HG02943 (cell line): ENCODE measurements at regions not wholly inside any gene's neighbourhood (a gene's known extent, or its start where the extent isn't known, plus 50 kb on each side); places are given as distances from the start of the nearest gene placed in this dataset.
"Not testable (repeated sequence)": the region's sequence is repeated elsewhere in the genome, so short reads cannot be mapped to it uniquely, and the experiment has no call there.

Experiments used
- ATAC-seq: cut with Tn5 transposase; IDR thresholded peaks from one replicate; pipeline ENCODE4 v1.9.1; 2021; ENCODE audit warnings: mild to moderate bottlenecking, low read depth, moderate library complexity; ENCODE audit not compliant: unreplicated experiment

DNA sequence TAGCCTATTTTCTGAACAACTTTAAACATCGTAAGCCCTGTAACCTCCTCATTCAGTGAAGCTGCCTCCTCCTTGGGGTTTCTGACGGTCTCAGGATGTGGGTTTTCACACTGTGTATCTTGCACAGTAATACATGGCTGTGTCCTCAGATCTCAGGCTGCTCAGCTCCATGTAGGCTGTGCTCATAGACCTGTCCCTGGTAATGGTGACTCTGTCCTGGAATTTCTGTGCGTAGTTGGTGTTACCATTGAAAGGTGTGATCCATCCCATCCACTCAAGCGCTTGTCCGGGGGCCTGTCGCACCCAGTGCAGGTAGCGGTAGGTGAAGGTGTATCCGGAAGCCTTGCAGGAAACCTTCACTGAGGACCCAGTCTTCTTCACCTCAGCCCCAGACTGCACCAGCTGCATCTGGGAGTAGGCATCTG is 980.5 kb downstream of the TMEM121 start:
- no peak for ATAC-seq

- no peak for ATAC-seq
Measured at GRCh38 chr14:106507354-106507753, 981.0 kb downstream of the TMEM121 start.

DNA sequence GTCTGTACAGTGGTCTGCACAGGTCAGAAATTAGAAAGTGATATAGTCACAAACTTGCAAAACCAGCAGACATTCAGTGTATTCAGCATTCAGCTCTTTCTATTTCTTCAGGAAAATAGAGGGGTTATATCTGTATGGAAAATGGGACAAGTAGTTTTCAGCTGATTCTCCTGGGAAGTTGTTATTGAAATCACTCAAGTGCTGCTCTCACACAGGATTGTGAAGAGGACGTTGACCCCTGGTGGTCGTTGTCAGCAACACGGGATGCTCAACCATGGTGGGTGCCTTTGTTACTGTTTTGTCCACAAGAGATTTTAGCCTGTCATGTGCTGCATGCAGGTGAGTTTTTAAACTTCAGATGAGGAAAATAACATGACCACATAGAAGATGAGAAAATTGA is 981.8 kb downstream of the TMEM121 start:
- no peak for ATAC-seq

DNA sequence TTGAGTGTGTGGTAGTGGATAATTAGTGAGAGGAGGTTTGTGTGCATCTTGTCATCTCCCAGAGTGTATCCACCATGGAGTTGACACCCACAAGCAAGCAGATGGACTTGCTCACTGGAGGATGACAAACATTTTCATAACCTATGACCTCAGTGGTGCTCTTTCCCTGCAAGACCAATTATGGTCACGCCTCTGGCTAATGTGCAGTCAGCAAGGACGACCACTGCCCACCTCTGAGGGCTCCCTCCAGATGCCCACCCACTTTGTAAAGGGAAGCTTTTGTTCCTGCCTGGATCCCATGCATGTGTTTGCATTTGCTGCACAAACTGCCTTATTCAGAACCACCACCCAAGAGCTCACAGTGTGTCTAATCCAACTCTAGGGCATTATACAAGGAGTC is 982.8 kb downstream of the TMEM121 start:
- ATAC-seq = no peak

DNA sequence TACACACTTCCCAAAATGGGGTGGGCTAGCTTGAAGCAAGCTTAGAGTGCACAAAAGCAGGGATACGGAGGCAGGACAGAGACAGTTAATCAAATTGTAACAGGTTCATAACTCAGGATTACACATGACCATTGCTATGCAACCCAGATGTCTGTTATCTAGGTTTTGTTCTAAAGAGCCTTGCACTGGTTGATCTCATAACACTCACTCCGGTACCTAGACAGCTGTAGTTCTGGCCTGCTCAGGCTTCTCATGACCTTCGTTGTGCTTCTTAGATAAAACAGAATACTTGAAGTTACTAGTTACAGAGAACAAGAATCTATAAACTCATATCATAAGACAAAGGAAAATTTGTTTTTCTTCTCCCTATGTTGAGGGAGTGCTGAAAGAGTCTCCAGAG is 983.4 kb downstream of the TMEM121 start:
- no peak for ATAC-seq

- no peak for ATAC-seq
Measured at GRCh38 chr14:106511006-106511799, 984.8 kb downstream of the TMEM121 start.

GRCh38 chr14:106511800-106512198 is 985.4 kb downstream of the TMEM121 start:
- no peak for ATAC-seq

DNA sequence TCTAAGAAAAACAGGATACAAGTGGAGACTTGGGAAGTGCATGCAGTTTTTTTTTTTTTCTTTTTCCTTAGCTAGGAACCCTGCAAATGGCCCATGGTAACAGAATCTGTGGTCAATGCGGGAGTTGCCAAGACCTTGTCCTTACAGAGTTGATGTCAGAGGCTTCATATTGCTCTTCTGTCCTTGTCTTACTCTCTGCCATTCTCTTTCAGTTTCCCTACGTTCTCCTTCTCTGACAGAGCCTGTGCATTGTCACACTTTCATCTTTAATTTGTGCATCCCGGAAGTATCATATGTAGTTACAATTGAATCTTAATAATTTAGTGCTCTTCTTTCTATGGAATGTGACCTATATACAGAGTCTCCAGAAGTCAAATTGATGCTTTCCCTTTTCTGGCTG is 986.9 kb downstream of the TMEM121 start:
- ATAC-seq = no peak

DNA sequence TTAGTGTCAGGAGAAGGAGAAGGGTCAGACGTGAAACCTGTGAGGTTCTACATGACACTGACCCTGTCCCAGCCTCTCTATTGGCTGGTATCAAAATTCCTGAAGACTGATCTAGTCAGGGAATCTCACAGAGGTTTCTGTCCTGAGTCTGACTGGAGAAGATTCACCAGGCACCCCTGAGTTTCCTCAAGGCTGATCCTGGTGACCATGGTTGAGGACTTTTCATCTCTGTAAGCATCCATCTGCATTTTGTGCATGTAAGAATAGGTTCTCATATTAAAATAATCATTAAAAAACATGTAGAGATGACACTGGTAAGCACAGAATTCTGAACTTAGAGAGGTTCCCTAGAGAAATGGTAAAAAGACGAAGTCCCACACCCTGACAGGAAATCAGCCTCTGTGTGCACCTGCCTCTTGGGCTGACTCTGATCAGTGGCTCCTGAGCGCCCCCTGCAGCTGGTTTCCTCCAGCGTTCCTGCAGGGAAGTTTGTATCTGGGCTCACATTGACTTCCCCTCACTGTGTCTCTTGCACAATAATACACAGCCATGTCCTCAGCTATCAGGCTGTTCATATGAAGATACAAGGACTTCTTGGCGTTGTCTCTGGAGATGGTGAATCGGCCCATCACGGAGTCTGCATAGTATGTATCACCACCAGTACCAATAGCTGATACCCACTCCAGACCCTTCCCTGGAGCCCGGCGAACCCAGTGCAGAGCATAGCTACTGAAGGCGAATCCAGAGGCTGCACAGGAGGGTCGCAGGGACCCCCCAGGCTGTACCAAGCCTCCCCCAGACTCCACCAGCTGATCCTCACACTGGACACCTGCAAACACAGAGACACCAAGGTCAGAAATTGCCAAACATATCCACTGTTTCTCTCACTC is 991.9 kb downstream of the TMEM121 start:
- no peak for ATAC-seq

GRCh38 chr14:106522118-106522517 is 995.7 kb downstream of the TMEM121 start:
- ATAC-seq = not testable (repeated sequence)

- ATAC-seq = no peak
Measured at GRCh38 chr14:106522990-106523389, 996.6 kb downstream of the TMEM121 start.

- no peak for ATAC-seq
Measured at GRCh38 chr14:106528717-106529116, 1002.3 kb downstream of the TMEM121 start.

- no peak for ATAC-seq
Measured at GRCh38 chr14:106530031-106530422, 1003.6 kb downstream of the TMEM121 start.

DNA sequence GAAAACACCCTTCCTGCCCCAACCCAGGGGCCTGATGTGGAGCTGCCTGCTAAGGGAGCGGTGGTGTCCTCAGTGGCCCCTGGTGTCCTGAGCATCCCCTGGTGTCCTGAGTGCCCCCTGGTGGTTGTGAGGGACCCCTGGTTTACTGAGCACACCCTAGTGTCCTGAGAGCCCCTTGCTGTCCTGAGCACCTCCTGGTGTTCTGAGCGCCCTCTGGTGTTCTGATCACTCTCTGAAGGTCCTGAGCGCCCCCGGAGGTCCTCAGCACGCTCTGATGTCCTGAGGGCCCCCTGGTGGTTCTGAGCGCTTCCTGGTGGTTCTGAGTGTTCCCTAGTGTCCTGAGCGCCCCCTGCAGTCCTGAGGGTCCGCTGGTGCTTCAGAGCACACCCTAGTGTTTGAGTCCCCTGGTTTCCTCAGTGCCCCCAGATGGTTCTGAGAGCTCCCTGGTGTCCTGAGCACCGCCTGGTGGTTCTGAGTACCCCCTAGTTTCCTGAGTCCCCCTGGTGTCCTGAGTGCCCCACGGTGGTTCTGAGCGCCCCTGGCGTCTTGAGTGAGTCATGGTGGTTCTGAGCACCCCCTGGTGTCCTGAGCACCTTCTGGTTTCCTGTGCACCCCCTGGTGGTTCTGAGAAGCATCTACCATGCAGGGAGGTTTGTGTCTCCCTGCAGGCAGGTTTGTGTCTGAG is 1004.2 kb downstream of the TMEM121 start:
- ATAC-seq = peak; percentile 75

DNA sequence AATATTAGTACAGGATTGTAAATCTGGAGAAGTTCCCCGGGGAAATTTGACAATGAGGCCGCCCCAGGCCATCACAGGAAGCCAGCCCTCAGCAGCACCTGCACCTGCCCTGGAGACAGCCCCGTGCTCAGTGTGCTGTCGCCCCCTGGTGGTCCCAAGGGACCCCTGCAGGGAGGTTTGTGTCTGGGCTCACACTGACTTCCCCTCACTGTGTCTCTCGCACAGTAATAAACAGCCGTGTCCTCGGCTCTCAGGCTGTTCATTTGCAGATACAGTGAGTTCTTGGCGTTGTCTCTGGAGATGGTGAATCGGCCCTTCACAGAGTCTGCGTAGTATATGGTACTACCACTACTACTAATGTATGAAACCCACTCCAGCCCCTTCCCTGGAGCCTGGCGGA is 1011.2 kb downstream of the TMEM121 start:
- not testable (repeated sequence) for ATAC-seq

DNA sequence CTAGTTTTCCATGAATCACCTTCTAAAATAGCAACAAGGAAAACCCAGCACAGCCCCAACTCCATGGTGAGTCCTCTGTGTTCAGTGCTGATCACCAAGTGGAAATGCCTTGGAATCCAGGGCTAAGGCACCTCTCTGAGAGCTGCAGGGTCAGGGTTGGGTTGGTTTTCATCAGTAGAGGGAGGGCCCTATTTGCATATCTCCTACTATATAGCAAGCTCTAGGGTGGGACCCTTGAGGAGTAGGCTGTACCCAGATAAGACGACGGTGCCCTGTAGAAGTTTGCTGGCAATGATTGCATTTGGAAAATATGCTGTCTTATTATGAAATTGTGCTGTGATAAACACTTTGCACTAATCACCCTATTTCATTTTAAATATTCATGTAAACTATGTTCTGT is 1011.8 kb downstream of the TMEM121 start:
- ATAC-seq = no peak

DNA sequence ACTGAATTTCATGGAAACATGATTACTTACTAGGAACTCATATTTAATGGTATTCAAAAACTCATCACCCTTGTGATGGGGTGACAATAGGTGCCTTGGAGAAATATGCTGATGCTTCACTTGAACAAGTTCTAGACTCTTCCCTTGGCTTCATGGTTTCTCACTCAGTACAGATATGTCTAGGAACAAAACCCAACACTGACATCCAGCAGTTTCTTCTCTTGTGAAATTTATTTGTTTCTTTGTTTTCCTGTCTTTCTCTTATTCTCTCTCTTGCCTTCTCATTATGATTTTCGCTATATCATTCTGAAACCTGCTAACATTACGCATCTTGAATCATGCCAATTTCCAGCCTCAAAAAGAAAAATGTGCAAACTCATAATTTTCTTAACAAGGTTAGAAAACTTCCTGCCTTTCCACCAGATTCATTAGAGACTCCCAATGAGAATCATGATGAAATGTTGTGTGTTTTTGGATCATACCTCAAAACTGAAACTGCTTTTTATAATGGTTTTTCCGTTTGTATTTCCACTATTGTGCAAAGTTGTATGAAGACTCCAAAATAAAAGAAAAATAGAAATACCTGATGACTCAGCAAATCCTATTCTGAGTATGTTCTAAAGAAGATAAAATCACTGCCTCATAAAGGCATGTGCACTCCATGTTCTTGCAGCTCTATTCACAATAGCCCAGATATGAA is 1021.5 kb downstream of the TMEM121 start:
- ATAC-seq = no peak

GRCh38 chr14:106549064-106549463 is 1022.7 kb downstream of the TMEM121 start:
- no peak for ATAC-seq

GRCh38 chr14:106551265-106551664 is 1024.9 kb downstream of the TMEM121 start:
- ATAC-seq = no peak

DNA sequence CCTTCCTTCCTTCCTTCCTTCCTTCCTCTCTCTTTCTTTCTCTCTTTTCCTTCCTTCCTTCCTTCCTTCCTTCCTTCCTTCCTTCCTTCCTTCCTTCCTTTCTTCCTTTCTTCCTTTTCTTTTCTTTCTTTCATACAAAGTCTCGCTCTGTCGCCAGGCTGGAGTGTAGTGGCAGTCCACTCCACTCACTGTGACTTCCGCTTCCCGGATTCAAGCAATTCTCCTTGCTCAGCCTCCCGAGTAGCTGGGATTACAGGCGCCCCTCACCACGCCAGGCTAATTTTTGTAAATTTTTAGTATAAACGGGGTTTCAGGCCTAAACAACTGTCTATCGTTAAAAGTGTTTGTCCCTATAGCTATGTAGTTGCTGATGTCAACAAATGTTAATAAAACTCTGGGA is 1029.8 kb downstream of the TMEM121 start:
- ATAC-seq = not testable (repeated sequence)
